ENCODE measurements at regions not wholly inside any gene's neighbourhood (a gene's known extent, or its start where the extent isn't known, plus 50 kb on each side); places are given as distances from the start of the nearest gene placed in this dataset.

DNA sequence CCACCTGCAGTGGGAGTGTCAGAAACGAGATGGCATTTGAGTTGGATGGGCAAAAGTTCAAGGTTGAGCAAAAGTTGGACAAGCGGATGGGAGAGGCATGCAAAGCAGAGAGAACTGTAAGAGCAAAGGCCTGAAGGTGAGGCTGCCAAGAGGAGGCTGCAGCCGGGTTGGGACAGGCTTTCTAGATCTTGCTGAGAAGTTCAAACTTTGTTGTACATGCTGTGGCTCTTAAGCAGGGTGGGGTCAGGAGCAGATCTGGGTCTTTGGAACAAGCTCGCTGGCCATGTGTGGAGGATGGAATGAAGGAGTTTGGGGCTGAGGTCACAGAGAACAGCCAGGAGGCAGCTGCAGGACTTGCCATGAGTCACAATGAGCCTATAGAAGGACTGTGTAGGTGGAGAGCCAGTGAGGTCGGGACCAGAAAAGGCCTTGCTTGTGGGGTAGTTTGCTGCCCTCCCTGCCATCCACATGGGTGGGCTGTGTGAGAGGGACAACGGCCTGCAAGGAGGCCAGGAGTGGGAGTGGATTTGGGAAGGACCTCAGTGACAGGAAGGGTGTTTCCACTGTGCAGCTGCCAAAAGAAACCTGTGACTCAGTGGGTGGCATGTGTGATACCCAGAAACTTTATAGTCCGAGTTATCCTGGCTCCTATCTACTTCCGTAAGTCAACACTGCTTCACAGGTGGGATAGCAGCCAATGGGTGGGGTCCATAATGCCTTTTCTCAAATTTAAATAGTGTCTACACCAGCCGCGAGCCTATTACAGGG is 210.4 kb downstream of the MID1IP1 start:
- H3K4me3 ChIP-seq (ENCODE audit: low read length): no peak overlapping the region
- no peak for TF ChIP-seq CTCF (conservative IDR thresholded peaks at IDR 0.05; ENCODE audit: low read depth, low read length)
- no peak for DNase-seq (ENCODE audit: low read depth)

DNA sequence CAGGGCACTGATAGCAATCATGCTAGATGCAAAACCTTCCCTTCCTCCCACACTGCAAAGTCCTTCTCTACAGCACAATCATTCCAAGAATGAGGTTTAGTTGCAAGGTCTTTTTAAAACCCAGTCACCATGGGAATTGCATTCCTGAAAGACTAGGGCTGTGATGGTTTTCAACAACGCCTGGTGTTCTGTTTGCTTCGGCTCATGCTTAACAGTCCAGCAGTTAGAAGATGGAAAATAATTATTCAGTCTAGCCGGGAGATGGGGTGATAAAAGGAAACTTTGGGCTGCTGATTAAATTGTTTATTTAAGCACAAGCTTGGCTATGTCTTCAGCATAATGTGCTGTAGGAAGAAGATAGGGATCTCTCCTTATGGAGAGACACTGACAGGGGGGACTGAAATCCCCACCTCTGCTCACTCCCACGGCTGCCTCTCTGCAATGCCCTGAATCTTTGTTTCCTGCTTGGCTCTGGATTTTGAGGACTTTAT is 211.4 kb downstream of the MID1IP1 start:
- peak; percentile 10 for DNase-seq (ENCODE audit: low read depth)
- no peak for TF ChIP-seq CTCF (conservative IDR thresholded peaks at IDR 0.05; ENCODE audit: low read depth, low read length)

DNA sequence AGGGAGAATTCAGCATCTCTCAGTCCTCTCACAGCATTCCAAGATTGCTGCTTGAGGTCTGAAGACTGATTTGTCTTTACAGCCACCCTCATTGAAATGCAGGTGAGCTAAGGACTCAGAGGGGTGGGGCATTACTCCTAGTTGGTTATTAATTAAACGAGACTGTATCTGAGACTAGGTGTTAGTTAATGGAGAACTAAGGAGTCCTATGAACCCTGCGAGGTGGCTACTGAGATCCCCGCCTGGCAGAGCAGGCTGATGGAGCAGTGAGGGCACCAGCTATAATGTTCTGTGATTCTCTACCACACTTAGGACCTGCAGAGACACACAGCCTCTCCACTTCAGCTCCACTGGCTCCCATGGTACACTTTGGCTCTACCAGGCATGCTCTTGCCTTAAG is 215.3 kb downstream of the MID1IP1 start:
- no peak for DNase-seq (ENCODE audit: low read depth)
- no peak for TF ChIP-seq CTCF (conservative IDR thresholded peaks at IDR 0.05; ENCODE audit: low read depth, low read length)
- H3K4me3 ChIP-seq (ENCODE audit: low read length): no peak overlapping the region

More for the DNA sequence above, 211.4 kb downstream of the MID1IP1 start:
- no peak overlapping the region for H3K4me3 ChIP-seq (ENCODE audit: low read length)

DNA sequence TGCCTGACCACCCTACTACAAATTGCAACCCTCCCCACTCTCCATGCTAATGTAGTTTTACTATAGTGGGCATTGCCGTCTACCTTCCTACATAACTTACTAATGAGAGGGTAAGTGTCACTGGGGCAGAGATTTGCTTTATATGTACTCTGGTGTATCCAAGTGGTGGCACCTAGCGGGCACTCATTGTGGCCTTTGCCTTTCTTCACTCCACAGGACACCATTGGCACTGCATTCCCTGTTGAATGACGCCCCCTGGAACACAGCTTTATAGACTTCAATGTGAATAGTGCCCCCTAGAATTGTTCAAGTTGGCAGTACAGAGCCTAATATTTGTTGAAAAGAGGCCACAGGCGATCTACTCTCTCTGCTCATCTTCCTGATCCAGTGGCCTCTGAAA is 215.8 kb downstream of the MID1IP1 start:
- TF ChIP-seq CTCF (conservative IDR thresholded peaks at IDR 0.05; ENCODE audit: low read depth, low read length): no peak
- no peak overlapping the region for H3K4me3 ChIP-seq (ENCODE audit: low read length)
- DNase-seq (ENCODE audit: low read depth): no peak

DNA sequence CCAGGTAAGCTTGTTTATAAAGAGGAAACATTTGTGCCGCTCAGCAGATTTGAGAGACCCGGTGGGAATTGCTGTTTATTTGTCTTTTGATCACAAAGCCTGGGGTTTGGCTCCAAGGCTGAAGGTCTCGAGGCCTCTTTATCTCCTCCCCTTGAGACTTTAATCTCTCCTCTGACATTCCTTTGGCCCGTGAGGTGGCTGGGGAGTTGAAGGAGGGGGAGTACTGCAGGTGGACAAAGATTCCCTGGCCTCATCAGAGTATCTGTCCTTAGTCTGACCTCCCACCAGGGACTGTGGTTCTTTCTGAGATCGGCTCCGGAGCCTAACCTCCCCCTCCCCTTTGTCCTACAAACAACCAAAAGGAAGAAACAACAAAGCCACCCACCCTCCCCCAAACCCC is 216.5 kb downstream of the MID1IP1 start:
- H3K4me3 ChIP-seq (ENCODE audit: low read length): no peak overlapping the region
- no peak for DNase-seq (ENCODE audit: low read depth)
- TF ChIP-seq CTCF (conservative IDR thresholded peaks at IDR 0.05; ENCODE audit: low read depth, low read length): no peak

GRCh38 chrX:39018541-39018940 is 217.3 kb downstream of the MID1IP1 start:
- H3K4me3 ChIP-seq (ENCODE audit: low read length): no peak overlapping the region
- TF ChIP-seq CTCF (conservative IDR thresholded peaks at IDR 0.05; ENCODE audit: low read depth, low read length): no peak
- DNase-seq (ENCODE audit: low read depth): no peak

GRCh38 chrX:39019056-39019455 is 217.8 kb downstream of the MID1IP1 start:
- H3K4me3 ChIP-seq (ENCODE audit: low read length): no peak overlapping the region
- TF ChIP-seq CTCF (conservative IDR thresholded peaks at IDR 0.05; ENCODE audit: low read depth, low read length): no peak
- no peak for DNase-seq (ENCODE audit: low read depth)
